ENCODE measurements at regions not wholly inside any gene's neighbourhood (a gene's known extent, or its start where the extent isn't known, plus 50 kb on each side); places are given as distances from the start of the nearest gene placed in this dataset.

DNA sequence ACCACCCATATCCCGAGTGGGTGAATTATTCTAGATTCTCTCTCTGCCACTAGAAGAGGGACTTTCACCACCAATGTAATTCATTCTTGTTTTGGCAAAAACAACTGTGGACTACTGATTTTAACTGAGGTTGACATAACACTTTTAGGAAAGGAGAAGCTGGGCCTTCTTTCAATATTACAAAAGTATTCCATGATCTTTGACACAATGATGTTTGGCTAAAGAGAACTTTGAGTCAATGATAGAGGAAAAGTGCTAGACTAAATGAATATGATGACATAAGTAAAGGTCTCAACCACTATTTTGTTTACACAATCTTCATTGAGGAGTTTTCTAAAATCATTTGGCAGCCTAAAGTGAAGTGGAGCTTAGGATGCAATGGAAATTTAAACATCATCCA lies 336.9 kb upstream of the PDE4D start:
- peaks cover 3 to 4% of the 10 kb centered on the region in 2 experiments for H3K27me3 ChIP-seq (ENCODE audit: control insufficient read depth in 2 of 2, insufficient read depth in 2 of 2, low read length in 2 of 2)
- no peak for FAIRE-seq
- H3K4me1 ChIP-seq (ENCODE audit: control insufficient read depth, extremely low read depth, insufficient read depth, low read length): no peaks in the 10 kb centered on the region
- no peaks in the 10 kb centered on the region for H4K20me1 ChIP-seq (replicated peaks; ENCODE audit: control insufficient read depth, extremely low read depth, insufficient read depth, low read length)
- H3K9ac ChIP-seq (replicated peaks; ENCODE audit: extremely low read depth, insufficient read depth, low read length): no peak overlapping the region
- H3K4me2 ChIP-seq (ENCODE audit: insufficient read depth, low read length): no peak overlapping the region
- no TSS peak for BruUV-seq (replicated peaks)
- CTCF ChIA-PET: interaction anchor here (1.7 kb wide), 1 partner anchor 62 kb away, joined by 4 read pairs; no protein-coding TSS in a partner anchor
- intact Hi-C loops (cut with micrococcal nuclease) (no loop called here), dilution Hi-C loops (cut with MboI; ENCODE audit: extremely low pct_ligation_motif_present, low sequenced_read_pairs) (no loop called here)
- no peak for TF ChIP-seq FOS (IDR thresholded peaks at IDR 0.05; ENCODE audit: borderline replicate concordance, insufficient read depth, low read length)
- TF ChIP-seq EZH2 (IDR thresholded peaks at IDR 0.05; ENCODE audit: borderline replicate concordance, low read depth, low read length, severe bottlenecking): no peak
- TF ChIP-seq MYC (IDR thresholded peaks at IDR 0.05; ENCODE audit: low read depth, low read length): no peak
- no peak for TF ChIP-seq GATA2 (IDR thresholded peaks at IDR 0.05; ENCODE audit: insufficient read depth, insufficient read length, low read depth, low read length)
- no peak for TF ChIP-seq JUN (IDR thresholded peaks at IDR 0.05; ENCODE audit: borderline replicate concordance, insufficient read depth, insufficient read length, low read depth)
- TF ChIP-seq POLR2AphosphoS5 (IDR thresholded peaks at IDR 0.05; ENCODE audit: insufficient read depth, low read depth, low read length): no peak
- TF ChIP-seq POLR2A (IDR thresholded peaks at IDR 0.05; ENCODE audit: low read depth, low read length): no peak
- TF ChIP-seq, protein P1, sequence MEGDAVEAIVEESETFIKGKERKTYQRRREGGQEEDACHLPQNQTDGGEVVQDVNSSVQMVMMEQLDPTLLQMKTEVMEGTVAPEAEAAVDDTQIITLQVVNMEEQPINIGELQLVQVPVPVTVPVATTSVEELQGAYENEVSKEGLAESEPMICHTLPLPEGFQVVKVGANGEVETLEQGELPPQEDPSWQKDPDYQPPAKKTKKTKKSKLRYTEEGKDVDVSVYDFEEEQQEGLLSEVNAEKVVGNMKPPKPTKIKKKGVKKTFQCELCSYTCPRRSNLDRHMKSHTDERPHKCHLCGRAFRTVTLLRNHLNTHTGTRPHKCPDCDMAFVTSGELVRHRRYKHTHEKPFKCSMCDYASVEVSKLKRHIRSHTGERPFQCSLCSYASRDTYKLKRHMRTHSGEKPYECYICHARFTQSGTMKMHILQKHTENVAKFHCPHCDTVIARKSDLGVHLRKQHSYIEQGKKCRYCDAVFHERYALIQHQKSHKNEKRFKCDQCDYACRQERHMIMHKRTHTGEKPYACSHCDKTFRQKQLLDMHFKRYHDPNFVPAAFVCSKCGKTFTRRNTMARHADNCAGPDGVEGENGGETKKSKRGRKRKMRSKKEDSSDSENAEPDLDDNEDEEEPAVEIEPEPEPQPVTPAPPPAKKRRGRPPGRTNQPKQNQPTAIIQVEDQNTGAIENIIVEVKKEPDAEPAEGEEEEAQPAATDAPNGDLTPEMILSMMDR (IDR thresholded peaks at IDR 0.05; ENCODE audit: extremely low read depth in 1 of 2, insufficient read depth in 1 of 2, low read depth in 1 of 2, low read length in 2 of 2): no peak
- TF ChIP-seq, protein P2, sequence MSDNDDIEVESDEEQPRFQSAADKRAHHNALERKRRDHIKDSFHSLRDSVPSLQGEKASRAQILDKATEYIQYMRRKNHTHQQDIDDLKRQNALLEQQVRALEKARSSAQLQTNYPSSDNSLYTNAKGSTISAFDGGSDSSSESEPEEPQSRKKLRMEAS (IDR thresholded peaks at IDR 0.05; ENCODE audit: insufficient read depth, insufficient read length): no peak
- no peaks in the 10 kb centered on the region for H3K79me2 ChIP-seq (ENCODE audit: control insufficient read depth, insufficient read depth, low read length)
- no peaks in the 10 kb centered on the region for H3K36me3 ChIP-seq (ENCODE audit: control insufficient read depth in 2 of 2, extremely low read depth in 1 of 2, insufficient read depth in 2 of 2, low read length in 2 of 2)
- H3K4me3 ChIP-seq (replicated peaks in 1 of 3; ENCODE audit: insufficient read depth in 1 of 3, low read depth in 1 of 3, low read length in 3 of 3): no peak overlapping the region
- H3K9me1 ChIP-seq (replicated peaks; ENCODE audit: control insufficient read depth, extremely low read depth, insufficient read depth, low read length): no peaks in the 10 kb centered on the region
- no peaks in the 10 kb centered on the region for H3K9me3 ChIP-seq (replicated peaks; ENCODE audit: control insufficient read depth, insufficient read depth, low read length)
- H3K27ac ChIP-seq (ENCODE audit: insufficient read depth, low read depth, low read length): no peak overlapping the region
- POLR2A ChIA-PET: no interaction called here
- no peak overlapping the region for H2AFZ ChIP-seq (ENCODE audit: low read depth, low read length)
- DNase-seq (ENCODE audit: low read depth, low spot score): no peak

Data from endothelial cell of umbilical vein (primary cell).